HEK293T (cell line): ENCODE measurements at regions not wholly inside any gene's neighbourhood (a gene's known extent, or its start where the extent isn't known, plus 50 kb on each side); places are given as distances from the start of the nearest gene placed in this dataset.

ENCODE experiments used
- BHLHE40 ChIP-seq: fragments of 450-650 bp; IDR thresholded peaks from 2 replicates; pipeline ENCODE4 v1.6.1; 2016; ENCODE audit warnings: mild to moderate bottlenecking, moderate library complexity, borderline replicate concordance
- CTBP1 ChIP-seq: fragments of 450-650 bp; IDR thresholded peaks from 2 replicates; pipeline ENCODE4 v1.6.1; 2016; ENCODE audit warnings: borderline replicate concordance
- NFRKB ChIP-seq: fragments of 450-650 bp; IDR thresholded peaks from 2 replicates; pipeline ENCODE4 v1.6.1; 2016; ENCODE audit warnings: mild to moderate bottlenecking, moderate library complexity
- ZNF384 ChIP-seq: fragments of 450-650 bp; IDR thresholded peaks from 2 replicates; pipeline ENCODE4 v1.6.1; 2016

DNA sequence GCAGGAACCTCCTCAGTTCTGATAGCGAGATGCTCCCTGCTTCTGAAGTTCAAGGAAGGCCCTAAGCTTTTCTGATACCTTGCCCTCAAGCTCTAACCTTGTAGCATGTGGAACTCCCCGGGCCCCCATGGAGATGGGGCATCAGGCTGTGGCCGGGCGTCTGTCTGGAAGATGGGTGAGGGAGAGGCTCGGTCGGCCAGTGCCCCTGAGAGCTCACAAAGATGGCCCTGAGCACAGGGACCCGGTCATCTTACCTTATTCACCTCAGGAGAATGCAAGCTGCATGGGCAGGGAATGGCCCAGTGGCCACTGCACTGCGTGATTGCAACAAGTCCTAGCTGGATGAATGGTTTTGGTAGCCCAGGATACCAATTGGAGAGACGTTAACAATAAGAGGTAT lies 830.3 kb downstream of the TBC1D22A start:
- TF ChIP-seq BHLHE40 (no peak), ZNF384 (no peak), NFRKB (no peak), CTBP1 (no peak)
